HepG2 (cell line): ENCODE measurements at regions not wholly inside any gene's neighbourhood (a gene's known extent, or its start where the extent isn't known, plus 50 kb on each side); places are given as distances from the start of the nearest gene placed in this dataset.

Source experiments
- POLR2AphosphoS5 ChIP-seq: IDR thresholded peaks from 2 replicates; pipeline ENCODE4 v1.6.1; 2012; ENCODE audit warnings: low read depth, low read length
- ZNF510 ChIP-seq: sonication (generic); formaldehyde crosslinking; IDR thresholded peaks from 2 replicates; pipeline ENCODE4 v1.4.0; 2020; ENCODE audit warnings: low read depth, mild to moderate bottlenecking, missing genetic modification reagents

DNA sequence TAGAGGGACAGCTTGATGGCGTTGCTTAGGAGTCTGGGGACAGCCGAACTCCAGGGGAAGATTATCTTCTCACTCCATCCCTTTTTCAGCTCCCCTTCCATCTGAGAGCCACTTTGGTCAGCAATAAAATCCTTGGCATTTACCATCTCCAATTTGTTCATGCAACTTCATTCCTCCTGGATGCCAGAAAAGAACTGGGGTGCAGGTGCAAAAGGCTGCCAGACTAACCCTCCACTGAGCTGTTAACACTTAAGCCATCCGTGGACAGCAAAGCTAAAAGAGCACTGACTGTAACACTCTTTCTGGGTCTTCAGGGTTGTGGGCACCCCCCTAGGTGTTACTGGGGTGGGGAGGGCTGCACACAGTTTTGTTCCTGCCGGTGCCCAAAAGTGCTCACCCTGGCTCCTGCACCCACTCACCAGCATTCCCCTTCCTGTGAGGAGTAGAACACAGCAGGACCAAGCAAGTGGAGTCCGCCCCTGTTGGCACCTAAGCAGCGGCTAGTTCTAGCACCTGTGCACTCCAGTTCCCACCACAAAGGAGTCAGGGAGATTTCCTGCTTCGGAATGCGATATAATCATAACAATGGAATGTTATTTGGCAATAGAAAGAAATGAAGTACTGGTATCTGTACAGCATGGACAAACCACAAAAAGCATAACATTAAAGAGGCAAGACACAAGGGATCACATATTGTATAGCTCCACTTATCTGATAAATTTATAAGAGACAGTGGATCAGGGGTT is 95.1 kb downstream of the NPY start:
- no peak for TF ChIP-seq ZNF510 (CRISPR knock-in tag)
- no peak for TF ChIP-seq POLR2AphosphoS5
